GM13976 (cell line): ENCODE measurements at regions not wholly inside any gene's neighbourhood (a gene's known extent, or its start where the extent isn't known, plus 50 kb on each side); places are given as distances from the start of the nearest gene placed in this dataset.

Experiments
- DNase-seq: peaks from one replicate; pipeline ENCODE4 v3.0.0; 2012; ENCODE audit warnings: low spot score
- in situ Hi-C: fragments of 300-500 bp; cut with MboI; formaldehyde crosslinking; loops from one replicate; pipeline ENCODE4 v1.12.0; 2022; ENCODE audit warnings: low sequenced_read_pairs, mixed read lengths, inconsistent platforms; ENCODE audit not compliant: unreplicated experiment
- TF ChIP-seq, protein P1 (sequence below): IDR thresholded peaks from 2 replicates; pipeline ENCODE4 v1.5.1; 2012; ENCODE audit warnings: borderline replicate concordance, mild to moderate bottlenecking; ENCODE audit not compliant: insufficient read depth; ENCODE audit errors: extremely low read depth, missing control alignments, control extremely low read depth

DNA sequence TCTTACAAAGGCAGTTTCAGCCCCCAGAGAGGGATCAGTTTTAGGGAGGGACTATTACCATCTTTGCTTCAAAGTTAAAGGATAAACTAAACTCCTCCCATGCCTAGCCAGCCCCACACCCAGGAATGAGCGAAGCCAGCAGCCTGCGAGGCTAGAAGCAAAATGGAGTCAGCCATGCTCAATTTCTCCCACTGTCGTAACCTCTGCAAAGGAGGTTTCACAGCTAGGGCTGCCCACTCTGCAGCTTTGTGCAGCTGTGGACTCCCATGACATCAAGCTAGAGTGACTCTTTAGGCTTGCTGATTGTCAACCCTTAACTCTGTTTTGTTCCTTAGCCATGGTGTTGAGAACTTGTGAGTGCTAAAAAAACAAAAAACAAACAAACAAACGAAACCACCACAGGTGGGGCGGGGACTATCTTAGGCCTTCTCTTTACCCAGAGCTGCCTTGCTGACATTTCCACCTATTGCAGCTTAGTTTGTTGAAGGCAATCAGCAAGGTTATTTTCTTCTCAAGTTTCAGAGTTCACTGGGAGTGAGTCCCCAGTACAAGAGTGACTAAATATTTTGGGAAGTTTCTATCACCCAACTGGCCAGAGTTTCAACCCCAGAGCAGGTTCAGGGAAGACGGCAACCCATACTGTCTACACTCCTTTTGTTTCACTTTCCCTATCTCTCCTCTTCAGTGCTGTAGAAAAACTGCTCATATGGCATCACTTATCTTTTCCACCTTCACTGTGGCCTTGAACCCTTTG lies 592.1 kb downstream of the XIRP2 start:
- no peak for DNase-seq

DNA sequence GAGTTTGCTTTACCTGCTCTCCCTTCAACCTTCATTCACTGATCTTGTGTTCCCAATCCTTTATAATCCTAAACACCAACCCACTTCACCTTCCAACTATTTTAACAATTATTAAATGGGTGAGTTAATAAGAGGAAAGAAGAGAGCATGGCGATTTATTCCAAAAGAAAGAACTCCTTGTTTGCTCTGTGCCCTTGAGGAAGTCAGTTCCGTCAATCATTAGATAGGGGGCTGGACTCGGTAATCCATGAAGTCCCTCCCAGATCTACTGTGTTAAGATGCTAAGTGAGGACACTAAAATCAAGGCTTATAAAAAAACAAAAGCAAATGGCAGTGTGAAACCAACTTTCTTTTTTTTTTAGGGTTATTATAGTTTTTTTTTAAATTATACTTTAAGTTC lies 589.9 kb downstream of the XIRP2 start:
- DNase-seq = no peak
- TF ChIP-seq, protein P1, sequence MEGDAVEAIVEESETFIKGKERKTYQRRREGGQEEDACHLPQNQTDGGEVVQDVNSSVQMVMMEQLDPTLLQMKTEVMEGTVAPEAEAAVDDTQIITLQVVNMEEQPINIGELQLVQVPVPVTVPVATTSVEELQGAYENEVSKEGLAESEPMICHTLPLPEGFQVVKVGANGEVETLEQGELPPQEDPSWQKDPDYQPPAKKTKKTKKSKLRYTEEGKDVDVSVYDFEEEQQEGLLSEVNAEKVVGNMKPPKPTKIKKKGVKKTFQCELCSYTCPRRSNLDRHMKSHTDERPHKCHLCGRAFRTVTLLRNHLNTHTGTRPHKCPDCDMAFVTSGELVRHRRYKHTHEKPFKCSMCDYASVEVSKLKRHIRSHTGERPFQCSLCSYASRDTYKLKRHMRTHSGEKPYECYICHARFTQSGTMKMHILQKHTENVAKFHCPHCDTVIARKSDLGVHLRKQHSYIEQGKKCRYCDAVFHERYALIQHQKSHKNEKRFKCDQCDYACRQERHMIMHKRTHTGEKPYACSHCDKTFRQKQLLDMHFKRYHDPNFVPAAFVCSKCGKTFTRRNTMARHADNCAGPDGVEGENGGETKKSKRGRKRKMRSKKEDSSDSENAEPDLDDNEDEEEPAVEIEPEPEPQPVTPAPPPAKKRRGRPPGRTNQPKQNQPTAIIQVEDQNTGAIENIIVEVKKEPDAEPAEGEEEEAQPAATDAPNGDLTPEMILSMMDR = no peak

More for the DNA sequence above, 592.1 kb downstream of the XIRP2 start:
- in situ Hi-C loops = no loop called here
- TF ChIP-seq, protein P1 = no peak

DNA sequence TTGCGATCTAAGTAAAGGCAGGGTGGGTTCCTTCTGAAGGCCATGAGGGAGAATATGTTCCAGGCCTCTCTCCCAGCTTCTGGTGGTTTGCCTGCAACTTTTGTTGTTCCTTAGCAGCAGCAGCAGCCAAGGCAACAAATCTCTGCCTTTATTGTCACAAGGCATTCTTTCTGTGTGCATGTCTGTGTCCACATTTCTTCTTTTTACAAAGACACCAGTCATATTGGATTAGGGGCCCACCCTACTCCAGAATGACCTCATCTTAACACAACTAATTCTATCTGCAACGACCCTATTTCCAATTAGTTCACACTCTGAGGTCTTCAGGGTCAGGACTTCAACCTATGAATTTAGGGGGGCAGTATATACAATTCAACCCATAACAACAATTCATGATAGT lies 587.5 kb downstream of the XIRP2 start:
- DNase-seq = no peak

More for the DNA sequence above, 589.9 kb downstream of the XIRP2 start:
- in situ Hi-C loops = no loop called here

DNA sequence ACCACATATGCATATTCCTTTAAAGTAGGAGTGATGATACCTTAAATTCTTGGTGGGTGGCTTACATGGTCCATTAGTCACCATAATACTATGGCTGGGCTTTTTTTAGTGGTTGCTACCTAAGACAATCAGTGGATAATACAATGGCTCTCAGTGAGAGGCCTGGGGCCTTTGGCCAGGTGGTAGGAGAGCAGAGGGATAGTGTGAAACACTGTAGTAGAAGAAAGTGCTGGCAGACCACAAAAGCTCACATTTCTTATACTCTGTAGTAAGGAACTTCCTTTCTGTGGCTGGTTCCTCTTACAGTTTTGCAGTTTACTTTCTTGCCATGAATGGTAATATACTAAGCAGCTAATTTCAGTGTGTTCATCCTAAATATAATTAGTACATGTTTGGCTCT lies 583.5 kb downstream of the XIRP2 start:
- no peak for DNase-seq
- TF ChIP-seq, protein P1 = no peak
- in situ Hi-C loops = no loop called here

More for the DNA sequence above, 587.5 kb downstream of the XIRP2 start:
- TF ChIP-seq, protein P1 = no peak
- in situ Hi-C loops = no loop called here

DNA sequence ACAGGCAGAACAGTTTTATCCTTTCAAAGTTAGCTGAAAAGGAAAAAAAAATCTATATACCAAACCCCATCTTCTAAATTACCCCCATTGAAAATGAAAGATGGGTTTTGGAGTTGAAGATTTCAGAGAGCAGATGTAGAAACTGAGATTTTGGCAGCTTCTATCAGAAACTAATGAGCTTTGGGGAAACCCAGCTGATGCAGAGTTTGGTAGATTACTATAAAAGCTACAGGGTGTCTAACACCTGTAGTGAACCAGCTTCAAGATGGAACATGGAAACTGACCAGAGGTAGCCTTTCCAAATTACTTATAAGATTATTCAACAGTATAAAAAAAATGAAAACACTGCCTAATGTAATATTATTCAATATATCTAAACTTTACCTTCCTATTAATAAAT lies 583.1 kb downstream of the XIRP2 start:
- TF ChIP-seq, protein P1 = no peak
- DNase-seq = no peak
- in situ Hi-C loops = no loop called here

DNA sequence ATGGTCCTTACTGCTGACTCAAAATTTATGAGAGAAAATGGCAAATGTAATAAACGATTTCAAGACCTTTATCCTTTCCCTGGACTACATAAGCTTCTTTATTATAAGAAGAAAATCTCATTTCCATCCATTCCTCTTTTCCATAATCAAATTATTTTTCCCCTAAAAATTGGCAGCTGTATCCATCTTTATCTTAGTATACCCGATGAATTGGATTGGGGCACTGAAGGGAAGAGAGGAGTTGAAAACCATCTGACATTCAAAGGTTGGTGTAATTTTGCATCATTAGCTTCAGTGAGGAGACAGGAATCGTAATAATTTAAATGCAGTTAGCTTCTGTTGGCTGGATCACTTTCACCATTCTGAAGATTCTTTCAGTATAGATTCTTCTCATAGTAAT lies 574.1 kb downstream of the XIRP2 start:
- DNase-seq = no peak
- in situ Hi-C loops = no loop called here
- TF ChIP-seq, protein P1 = no peak

DNA sequence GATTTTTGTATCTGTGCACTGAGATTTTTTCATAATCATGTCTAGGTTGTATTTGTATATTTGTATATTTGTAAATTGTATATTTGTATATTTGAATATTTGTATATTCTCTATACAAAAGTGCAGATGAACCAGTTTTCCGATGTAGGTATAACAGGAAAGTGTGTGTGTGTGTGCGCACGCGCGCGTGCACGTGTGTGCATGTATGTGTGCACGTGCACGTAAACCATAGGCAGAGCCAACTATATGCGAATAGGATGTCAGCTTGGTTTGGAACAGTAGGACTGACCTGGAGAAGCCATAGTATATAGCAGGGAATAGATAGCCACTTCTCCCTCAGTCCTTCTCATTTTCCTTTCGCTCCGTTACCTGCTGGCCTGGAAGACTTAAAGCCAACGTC lies 565.8 kb downstream of the XIRP2 start:
- no peak for DNase-seq
- TF ChIP-seq, protein P1 = no peak
- in situ Hi-C loops = no loop called here
